ENCODE measurements at regions not wholly inside any gene's neighbourhood (a gene's known extent, or its start where the extent isn't known, plus 50 kb on each side); places are given as distances from the start of the nearest gene placed in this dataset.

GRCh38 chr5:61981886-61982285 is 324.1 kb upstream of the KIF2A start:
- no peak for DNase-seq

GRCh38 chr5:61991430-61991829 is 314.6 kb upstream of the KIF2A start:
- no peak for DNase-seq

- no peak for DNase-seq
These were observed 314.1 kb upstream of the KIF2A start for GRCh38 chr5:61991866-61992265.

- no peak for DNase-seq
These were observed 312.6 kb upstream of the KIF2A start for GRCh38 chr5:61993295-61993927.

GRCh38 chr5:61994171-61994570 is 311.8 kb upstream of the KIF2A start:
- no peak for DNase-seq

- DNase-seq = no peak
These were observed 310.5 kb upstream of the KIF2A start for GRCh38 chr5:61995486-61995885.

- no peak for DNase-seq
These were observed 306.6 kb upstream of the KIF2A start for GRCh38 chr5:61999371-61999770.

- DNase-seq = no peak
These were observed 305.4 kb upstream of the KIF2A start for GRCh38 chr5:62000646-62001045.

GRCh38 chr5:62001640-62002039 is 304.4 kb upstream of the KIF2A start:
- DNase-seq = no peak

GRCh38 chr5:62002436-62002835 is 303.6 kb upstream of the KIF2A start:
- DNase-seq = no peak

- DNase-seq = no peak
These were observed 300.5 kb upstream of the KIF2A start for GRCh38 chr5:62005551-62005950.

GRCh38 chr5:62007457-62007856 is 298.5 kb upstream of the KIF2A start:
- no peak for DNase-seq

- no peak for DNase-seq
These were observed 294.8 kb upstream of the KIF2A start for GRCh38 chr5:62011089-62011664.

GRCh38 chr5:62017092-62017491 is 288.9 kb upstream of the KIF2A start:
- DNase-seq = no peak

- no peak for DNase-seq
These were observed 276.7 kb upstream of the KIF2A start for GRCh38 chr5:62029303-62029702.

GRCh38 chr5:62030326-62030725 is 275.7 kb upstream of the KIF2A start:
- no peak for DNase-seq

GRCh38 chr5:62038024-62038423 is 268.0 kb upstream of the KIF2A start:
- no peak for DNase-seq

- no peak for DNase-seq
These were observed 264.8 kb upstream of the KIF2A start for GRCh38 chr5:62041156-62041756.

- DNase-seq = no peak
These were observed 264.0 kb upstream of the KIF2A start for GRCh38 chr5:62042007-62042406.

- no peak for DNase-seq
These were observed 262.4 kb upstream of the KIF2A start for GRCh38 chr5:62043289-62044280.

GRCh38 chr5:62044989-62045388 is 261.0 kb upstream of the KIF2A start:
- DNase-seq = no peak

- DNase-seq = no peak
These were observed 259.8 kb upstream of the KIF2A start for GRCh38 chr5:62046191-62046590.

GRCh38 chr5:62051747-62052146 is 254.3 kb upstream of the KIF2A start:
- DNase-seq = no peak
